ENCODE measurements at regions not wholly inside any gene's neighbourhood (a gene's known extent, or its start where the extent isn't known, plus 50 kb on each side); places are given as distances from the start of the nearest gene placed in this dataset.

DNA sequence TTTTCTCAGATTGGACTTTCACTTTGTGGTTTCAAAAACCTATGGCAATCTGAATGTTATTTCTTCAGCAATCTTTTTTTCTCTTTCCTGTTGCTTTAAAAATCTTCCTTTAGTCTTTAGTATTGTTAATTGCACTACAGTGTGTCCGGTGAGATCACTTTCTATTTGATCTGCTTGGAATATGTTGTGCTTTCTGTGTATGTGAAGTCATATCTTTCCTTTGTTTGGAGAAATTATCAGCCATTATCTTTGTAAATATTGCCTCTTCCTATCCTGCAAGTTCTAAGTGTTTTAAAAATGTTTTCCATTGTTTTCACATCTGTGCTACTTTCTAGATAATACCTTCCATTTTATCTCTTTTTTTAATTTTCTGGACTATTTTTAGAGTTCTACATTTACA lies 171.4 kb upstream of the PRSS16 start (continued):
- TF ChIP-seq ZNF30 (CRISPR knock-in tag; IDR thresholded peaks at IDR 0.05) (no peak), HMG20A (CRISPR knock-in tag; IDR thresholded peaks at IDR 0.05; ENCODE audit: borderline replicate concordance) (peak; percentile 62; the same call in 1 of the 2 replicates), ZSCAN12 (CRISPR knock-in tag; IDR thresholded peaks at IDR 0.05) (no peak), FOSL2 (CRISPR knock-in tag; IDR thresholded peaks at IDR 0.05) (no peak), SUZ12 (IDR thresholded peaks at IDR 0.05; ENCODE audit: low read depth, low read length) (no peak), ZNF704 (CRISPR knock-in tag; IDR thresholded peaks at IDR 0.05; ENCODE audit: borderline replicate concordance) (no peak), ZZZ3 (CRISPR knock-in tag; IDR thresholded peaks at IDR 0.05; ENCODE audit: borderline replicate concordance) (no peak), ZNF383 (CRISPR knock-in tag; IDR thresholded peaks at IDR 0.05; ENCODE audit: borderline replicate concordance) (no peak), SMC3 (IDR thresholded peaks at IDR 0.05; ENCODE audit: low read length) (no peak), MAZ (IDR thresholded peaks at IDR 0.05; ENCODE audit: borderline replicate concordance, low read depth, low read length) (no peak), MAZ (CRISPR knock-in tag; IDR thresholded peaks at IDR 0.05; ENCODE audit: low read depth) (no peak), ARID3A (IDR thresholded peaks at IDR 0.05; ENCODE audit: low read depth, low read length) (no peak), NFE2L2 (IDR thresholded peaks at IDR 0.05; ENCODE audit: low read length) (no peak), FOXA3 (CRISPR knock-in tag; IDR thresholded peaks at IDR 0.05) (peak; percentile 42; the same call in 1 of the 2 replicates), ZNF572 (CRISPR knock-in tag; IDR thresholded peaks at IDR 0.05) (no peak), SOX5 (CRISPR knock-in tag; IDR thresholded peaks at IDR 0.05; ENCODE audit: borderline replicate concordance) (peak; percentile 83), EP300 (IDR thresholded peaks at IDR 0.05; ENCODE audit: low read depth in 2 of 2, low read length in 2 of 2) (peak in 1 of 2 experiments; percentile 49; a peak in 1 of 4 replicates), EP300 (CRISPR knock-in tag; IDR thresholded peaks at IDR 0.05; ENCODE audit: borderline replicate concordance) (no peak), ZNF230 (CRISPR knock-in tag; IDR thresholded peaks at IDR 0.05) (no peak), RXRA (CRISPR knock-in tag; IDR thresholded peaks at IDR 0.05) (no peak)

Data from HepG2 (cell line).